ENCODE measurements at regions not wholly inside any gene's neighbourhood (a gene's known extent, or its start where the extent isn't known, plus 50 kb on each side); places are given as distances from the start of the nearest gene placed in this dataset.

DNA sequence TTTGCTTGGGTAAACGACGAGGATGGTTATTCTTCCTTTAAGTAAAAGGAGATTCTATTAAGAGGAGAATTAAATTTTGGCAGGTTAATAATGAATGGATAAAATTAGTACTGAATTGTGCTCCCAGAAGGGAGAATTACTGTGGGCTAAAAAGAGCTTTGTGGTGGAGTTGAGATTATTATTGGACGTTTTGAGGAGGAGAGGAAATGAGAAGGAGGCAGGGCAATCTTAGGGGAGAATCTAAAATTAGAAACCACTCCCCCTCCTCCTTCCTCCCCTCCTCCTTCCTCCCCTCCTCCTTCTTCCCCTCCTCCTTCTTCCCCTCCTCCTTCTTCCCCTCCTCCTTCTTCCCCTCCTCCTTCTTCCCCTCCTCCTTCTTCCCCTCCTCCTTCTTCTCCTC is 331.8 kb downstream of the PRL start:
- intact Hi-C loops (cut with DNase I), result no loop called here
- no peak for DNase-seq

DNA sequence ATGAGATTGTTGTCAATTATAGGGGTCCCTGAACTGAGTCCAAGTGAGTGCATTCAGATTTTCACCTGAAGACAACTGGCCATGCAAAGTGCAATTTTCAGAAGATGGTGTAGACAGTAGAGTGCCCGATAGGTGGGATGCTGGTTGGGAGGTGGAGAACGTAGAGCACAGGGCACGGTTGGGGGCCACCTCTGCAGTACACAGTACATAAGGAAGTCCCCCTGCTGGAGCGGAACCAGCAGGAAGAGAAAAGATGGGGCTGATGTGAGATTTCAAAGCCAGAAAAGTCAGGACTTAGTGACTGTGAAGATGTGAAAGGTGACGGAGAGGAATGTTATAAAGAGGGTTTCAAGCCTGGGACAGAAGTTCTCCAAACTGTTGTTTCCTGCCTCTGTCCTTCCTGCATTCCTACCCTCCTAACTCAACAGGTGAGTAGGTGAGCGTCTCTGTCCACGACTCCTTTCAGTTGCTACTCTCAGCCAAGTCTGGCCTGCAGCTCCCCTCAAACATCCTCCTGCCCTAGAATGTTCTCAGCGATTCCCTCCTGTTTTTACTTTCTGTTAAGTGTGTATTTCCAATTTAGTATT is 330.8 kb downstream of the PRL start:
- intact Hi-C loops (cut with DNase I), result no loop called here
- no peak for DNase-seq

DNA sequence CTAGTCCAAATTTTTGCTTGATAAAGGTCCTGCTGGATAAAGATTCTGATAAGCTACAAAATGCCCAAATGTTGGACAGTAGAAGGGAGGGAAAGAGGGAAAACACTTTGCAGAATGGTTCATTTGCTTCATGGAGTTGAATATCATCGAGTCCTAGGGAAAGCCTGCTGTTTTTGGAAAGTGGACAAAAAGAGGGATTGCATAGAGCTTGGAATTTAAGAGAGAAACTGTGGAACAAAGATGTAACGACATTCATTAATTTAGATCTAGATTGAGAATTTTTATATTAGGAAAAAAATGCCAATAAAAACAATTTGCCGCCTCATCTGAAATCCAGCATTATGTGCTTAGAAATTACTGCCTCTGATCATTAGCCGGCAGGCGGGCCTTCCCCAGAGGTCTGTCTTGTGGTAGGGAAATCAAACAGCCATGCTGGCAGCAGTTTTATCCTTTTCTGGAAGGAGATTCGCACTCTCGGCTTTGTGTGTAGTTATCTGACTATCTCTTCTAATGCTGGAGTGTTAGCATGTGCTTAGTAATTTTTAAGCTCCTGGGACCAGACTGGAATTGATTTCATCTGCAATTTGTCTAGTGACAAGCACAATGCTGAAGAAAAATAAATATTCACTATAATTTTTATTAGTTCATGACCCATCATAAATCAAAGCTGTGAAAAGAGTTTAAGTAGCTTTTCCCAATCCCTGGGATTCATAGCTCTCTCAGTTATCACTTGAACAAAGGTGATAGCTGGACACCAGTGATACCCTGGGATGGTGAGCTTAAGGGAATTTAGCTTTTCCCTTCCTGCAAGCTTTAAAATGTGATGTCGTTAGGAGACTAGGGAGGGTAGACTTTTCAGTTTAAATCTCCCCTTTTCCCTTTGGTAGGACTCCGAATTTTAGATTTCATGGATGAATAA is 329.5 kb downstream of the PRL start:
- DNase-seq, result no peak
- intact Hi-C loops (cut with DNase I), result no loop called here

DNA sequence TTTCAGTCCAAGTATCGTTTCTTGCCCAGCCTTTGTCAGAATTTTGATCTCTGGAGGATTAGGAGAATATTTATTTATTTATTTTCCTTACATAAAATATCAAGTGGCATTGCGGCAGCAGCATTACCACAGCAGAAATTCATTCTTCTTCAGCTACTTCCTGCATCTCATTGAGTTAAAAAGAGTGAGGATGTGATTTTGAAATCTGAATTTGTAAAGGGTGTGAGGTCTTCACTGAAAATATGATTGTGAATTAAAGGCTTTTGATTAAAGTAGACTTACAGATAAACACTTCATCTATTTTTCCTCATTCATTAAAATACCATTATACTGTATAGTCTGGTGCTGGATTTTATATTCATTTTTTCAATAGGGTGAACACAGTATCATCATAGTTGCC is 328.4 kb downstream of the PRL start:
- intact Hi-C loops (cut with DNase I), result no loop called here
- no peak for DNase-seq

DNA sequence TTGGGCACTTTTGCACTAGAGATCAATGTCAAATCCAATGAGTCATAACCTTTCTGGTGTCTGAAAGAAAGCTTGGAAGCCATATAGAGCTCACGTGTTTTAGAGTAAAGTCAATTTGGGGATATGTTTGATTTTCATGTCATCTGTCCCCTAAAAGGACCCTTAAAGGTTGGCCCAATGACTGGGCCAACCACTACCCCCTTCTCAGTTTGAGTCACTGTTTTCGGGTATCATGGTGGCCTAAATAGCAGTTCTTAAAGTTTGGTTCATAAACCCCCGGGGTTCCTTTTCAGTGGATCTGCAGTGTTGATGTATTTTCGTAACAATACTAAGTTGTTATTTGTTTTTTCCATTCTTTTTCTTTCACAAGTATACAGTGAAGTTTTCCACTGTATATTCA is 327.6 kb downstream of the PRL start:
- DNase-seq, result no peak
- intact Hi-C loops (cut with DNase I), result no loop called here

DNA sequence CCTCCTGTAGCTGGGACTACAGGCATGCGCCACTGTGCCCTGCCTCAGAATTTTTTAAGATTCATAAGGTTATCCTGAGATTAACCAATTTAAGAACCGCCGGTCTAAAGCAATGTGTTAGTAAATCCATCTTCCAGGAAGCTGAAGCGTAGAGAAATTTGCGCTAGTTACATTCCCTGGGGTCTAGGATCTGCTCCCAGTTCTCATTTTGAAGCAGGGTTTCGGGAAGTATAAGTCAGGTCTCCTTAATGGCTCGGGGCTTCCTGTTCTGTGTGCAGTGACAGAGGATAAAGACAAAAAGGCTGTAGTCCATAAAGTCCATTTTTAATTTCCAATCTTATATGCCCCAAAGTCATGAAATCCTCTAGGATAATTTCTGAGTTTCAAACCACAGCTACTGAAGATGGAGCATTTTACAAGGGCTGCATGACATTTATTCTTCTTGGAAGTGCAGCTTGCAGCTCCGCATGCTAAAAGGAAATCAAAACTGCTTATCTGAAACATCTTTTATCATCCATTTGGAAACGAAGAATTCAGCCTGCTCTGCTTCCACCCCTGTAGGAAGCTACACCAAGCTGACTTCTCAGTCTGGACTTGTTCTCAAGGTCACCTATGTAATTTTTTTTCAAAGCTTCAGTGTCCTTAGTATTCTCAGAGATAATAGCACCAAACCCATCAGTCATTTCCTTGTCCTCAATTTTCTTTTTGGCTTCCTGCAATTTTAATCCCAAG is 326.1 kb downstream of the PRL start:
- intact Hi-C loops (cut with DNase I), result no loop called here
- DNase-seq, result no peak

DNA sequence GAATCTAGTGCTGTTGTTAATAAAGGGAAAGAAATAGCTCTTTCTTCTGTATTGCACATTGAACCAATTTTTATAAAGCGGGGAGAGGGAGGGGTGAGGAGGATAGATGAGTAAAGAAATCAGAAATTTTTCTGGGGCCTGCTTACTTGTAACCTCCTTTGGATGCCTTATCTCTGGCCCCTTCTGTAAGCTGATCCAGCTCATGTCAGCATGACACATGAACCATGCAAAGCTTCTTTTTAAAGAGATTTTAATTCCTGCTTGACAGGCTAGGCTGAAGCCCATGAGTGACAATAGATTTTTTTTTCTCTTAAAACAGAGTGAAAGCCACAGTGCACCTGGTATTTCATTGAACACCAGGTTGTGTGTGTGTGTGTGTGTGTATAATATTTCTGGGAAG is 325.3 kb downstream of the PRL start:
- intact Hi-C loops (cut with DNase I), result no loop called here
- no peak for DNase-seq

DNA sequence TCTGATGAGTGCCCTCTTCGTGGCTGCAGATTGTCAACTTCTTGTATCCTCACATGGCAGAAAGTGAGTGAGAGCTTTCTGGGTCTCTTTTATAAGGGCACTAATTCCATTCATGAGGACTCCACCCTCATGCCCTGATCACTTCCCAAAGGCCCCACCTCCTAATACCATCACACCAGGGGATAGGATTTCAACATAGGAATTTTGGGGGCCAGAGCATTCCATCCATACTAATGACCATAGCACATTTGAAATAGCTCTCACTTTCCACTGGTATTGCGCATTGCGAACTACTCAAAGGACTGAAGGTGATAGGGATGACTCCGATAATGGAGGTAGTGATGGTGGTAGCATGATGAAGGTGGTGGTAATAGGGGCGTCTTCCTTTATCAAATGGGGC is 324.3 kb downstream of the PRL start:
- intact Hi-C loops (cut with DNase I), result no loop called here
- no peak for DNase-seq

DNA sequence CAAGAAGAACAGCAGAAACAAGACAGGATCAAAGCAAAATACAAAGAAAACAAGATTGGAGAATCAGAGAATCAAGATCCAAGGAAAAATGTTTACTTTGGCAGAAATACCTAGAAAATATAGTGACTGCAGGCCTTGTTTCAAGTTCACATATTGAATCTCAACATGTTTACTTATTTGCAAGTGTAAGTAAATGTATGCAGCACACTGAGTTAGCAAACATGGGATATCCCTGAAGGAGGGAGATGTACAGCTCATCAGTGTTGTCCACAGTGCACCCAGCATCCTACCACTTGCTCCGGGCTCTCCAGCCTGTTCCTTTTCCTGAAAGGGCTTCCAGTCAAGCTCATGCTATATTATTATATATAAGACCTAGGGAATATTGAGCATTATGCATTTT is 319.5 kb downstream of the PRL start:
- intact Hi-C loops (cut with DNase I), result no loop called here
- DNase-seq, result no peak

DNA sequence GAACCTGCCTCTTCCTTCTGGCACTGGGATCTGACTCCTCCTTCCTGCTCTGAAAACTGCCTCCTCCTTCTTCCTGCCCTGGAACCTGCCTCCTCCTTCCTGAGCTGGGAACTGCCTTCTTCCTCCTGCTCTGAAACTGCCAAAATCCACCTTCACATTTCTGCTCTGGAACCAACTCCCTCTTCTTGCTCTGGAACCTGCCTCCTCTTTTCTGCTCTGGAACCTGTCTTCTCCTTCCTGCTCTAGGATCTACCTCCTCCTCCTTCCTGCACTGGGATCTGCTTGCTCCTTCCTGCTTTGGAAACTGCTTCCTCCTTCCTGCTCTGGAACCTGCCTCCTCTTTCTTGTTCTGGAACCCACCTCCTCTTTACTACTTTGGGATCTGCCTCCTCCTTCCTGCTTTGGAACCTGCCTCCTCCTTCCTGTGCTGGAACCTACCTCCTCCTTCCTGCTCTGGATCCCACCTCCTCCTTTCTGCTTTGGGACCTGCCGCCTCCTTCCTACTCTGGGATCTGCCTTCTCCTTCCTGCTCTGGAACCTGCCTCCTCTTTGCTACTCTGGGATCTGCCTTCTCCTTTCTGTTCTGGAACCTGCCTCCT is 315.5 kb downstream of the PRL start:
- no peak for DNase-seq
- intact Hi-C loops (cut with DNase I), result no loop called here

DNA sequence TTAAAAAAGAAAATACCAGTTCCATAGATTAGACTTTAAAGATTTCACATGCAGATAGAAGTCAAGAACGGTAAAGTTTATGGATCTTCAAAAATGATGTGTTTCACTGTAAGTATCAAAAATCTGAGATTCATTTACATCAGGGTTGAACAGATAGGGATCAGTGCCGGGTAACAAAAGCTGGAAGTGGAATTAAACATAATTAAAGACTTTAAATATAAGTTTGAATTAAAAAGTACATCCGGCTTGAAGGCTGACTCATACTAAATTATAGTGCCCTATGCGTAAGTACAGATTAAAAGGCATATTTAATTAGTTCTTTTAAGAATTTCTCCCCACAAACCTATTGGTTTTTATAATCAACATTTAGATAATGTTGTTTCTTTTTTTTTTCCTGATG is 312.7 kb downstream of the PRL start:
- no peak for DNase-seq
- intact Hi-C loops (cut with DNase I), result no loop called here

DNA sequence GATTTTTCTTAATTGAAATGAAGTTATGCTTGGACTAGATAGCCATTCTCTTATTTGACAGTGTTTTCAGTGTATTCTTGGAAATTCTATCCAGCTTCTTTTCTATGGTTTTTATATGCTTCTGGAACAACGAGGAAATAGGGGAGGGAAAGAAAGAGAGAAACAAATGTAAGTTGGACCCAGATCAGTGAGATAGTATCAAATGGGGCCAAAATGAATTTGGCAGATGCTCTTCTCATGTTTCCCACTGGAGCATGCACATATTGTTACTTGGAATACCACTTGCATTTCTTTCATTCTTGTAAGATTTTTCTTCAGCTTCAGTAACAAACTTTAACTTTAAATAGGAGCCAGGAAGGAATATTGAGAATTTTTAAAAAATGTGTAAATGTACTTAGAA is 312.3 kb downstream of the PRL start:
- intact Hi-C loops (cut with DNase I), result no loop called here
- no peak for DNase-seq

DNA sequence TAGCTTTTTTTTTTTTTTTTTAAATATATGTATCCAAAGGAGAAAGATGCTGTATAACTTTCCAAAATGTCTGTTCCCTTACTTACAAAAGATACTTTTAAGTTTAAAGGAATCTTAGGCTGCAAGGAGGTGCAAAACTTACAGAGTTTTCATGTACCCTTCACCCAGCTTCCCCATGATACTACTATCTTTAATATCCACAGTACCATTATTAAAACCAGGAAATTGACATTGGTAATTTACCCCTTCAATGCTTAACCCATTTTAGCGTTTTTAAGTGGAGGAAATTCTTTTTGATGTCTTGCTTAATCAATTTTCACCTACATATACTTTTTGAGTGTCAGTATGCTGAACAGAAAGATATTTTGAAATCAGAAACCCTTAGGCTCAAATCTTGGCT is 310.9 kb downstream of the PRL start:
- no peak for DNase-seq
- intact Hi-C loops (cut with DNase I), result no loop called here

DNA sequence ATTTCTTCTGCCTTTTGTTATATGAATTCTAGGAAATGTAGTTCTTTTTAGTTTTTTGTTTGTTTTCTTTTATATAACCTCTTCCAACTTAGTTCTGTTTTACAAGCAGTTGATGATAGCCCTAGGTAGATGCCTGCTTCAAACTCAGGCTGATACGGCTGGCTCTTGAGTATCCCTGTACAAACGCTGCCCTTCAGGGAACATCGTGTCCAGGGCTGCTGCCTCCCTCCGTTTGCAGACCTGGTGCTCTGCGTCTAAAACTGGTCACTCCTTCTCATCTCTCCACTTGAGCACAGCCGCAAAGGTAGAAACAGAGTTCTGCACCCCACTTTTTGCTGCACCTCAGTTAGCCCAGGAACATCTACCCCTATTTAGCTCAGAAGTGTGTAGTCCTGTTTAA is 310.1 kb downstream of the PRL start:
- intact Hi-C loops (cut with DNase I), result no loop called here
- no peak for DNase-seq

DNA sequence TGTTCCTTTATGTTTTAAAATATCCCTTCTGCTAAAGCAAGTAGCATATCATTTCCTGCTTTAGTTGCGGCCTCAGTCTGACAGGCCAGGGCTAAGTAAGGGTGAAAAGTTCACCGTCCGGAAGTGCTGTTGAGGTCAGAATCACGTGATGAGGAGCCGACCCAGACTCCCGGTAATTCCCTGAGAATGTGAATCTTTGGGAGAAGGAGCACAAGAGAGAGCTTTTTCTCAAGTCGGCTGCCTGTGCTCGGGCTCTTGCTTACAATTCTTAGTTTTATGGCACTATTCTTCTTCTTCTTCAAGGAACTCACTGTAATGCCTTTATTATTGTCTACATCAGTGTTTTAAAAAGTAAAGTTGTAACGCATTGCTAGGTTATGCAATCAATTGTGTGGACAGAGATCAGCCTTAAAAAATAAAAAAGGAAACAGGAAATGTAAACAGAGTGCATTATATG is 309.3 kb downstream of the PRL start:
- peak in 26 of 42 donors; percentile 4 to 61 (median 22) for DNase-seq
- intact Hi-C loops (cut with DNase I), result no loop called here

DNA sequence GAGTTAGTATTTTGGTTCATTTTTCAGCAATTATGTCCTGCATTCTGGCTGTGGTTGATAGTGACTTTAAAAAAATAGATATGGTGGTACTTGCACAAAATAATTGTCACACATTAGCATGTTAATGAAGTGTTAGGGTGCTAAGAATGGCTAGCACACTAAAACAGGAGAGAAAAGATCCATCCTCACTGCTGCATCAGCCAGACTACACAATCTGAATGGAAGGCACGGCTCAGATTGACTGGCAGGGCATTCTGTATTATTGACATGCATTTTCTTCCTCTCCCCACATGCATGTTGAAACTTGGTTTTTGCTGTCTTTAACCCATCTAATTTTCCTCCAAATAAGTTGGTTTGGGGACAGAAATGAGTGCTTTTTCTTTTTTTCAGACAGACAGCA is 306.3 kb downstream of the PRL start:
- intact Hi-C loops (cut with DNase I), result no loop called here
- DNase-seq, result no peak

DNA sequence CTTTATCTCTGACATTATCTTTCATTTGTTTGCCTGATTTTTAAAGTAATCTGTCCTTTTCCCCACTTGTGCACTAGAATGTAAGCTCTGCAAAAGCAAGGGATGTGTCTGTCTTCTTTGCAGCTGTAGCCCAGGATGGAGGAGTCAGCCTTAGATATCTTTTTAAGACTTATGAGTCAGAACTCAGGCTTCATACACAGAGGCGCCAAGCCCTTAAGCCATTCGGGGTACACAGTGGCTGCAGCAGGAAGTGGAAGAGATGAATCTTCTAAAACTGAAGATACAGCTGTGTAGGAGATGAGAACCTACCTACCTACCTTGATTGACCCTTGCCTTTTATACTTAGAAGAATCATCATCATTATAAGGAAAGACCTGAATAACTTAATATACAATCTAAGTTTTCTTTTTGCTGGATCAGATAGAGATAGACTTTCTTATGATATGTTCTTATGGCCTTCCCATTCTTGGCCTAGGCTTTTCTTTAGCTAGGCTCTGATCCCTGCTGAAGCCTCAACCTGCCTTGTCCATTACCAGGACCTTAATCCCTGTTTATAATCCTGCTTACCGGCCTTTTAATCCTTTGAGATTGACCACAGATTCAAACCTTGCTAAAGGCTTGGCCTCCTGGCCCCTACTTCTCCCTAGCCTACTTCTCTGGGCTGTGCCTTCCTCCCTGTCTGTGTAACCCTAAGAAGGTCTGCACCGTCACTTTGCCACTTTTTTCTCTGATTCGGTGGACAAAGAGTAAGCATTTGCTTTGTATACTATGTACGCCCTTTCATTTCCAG is 304.5 kb downstream of the PRL start:
- DNase-seq, result no peak
- intact Hi-C loops (cut with DNase I), result no loop called here

DNA sequence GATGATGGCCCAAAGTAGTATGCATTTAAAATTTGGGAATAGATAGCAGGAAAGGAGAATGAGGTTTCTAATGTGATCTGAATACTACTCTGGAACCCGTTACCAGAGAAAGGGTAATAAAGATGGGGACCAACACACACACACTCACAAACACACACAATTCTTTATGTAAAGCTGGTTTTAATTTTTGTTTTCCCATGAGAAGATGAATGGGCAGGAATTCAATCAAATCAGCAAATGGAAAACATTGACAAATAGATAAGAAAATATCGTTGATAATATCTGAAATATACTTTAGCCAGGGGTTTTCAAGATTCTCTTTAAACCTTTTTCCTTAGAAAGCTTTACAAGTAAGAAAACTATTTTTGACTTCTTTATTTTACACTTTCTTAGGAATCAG is 303.0 kb downstream of the PRL start:
- intact Hi-C loops (cut with DNase I), result no loop called here
- no peak for DNase-seq

DNA sequence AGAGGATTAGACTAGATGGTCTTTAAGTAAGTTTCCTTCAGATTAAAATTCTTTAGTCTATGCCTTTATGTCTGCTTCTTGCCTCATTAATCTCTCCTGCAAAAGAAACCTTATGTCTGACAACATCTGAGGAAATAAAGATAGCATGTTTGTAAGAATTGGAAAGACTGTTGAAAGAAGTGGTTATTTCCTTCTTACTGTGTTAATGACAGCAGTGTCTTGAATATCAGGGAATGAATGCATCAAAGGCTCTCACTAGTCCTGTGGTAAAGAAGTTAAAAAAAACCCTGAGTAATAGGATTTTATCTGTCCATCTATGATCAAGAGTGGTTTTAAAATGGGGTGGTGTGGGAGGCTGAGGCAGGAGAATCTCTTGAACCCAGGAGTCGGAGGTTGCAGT is 302.0 kb downstream of the PRL start:
- intact Hi-C loops (cut with DNase I), result no loop called here
- DNase-seq, result no peak

Measured in head of caudate nucleus (tissue), 42 donors.